ENCODE measurements at regions not wholly inside any gene's neighbourhood (a gene's known extent, or its start where the extent isn't known, plus 50 kb on each side); places are given as distances from the start of the nearest gene placed in this dataset.

DNA sequence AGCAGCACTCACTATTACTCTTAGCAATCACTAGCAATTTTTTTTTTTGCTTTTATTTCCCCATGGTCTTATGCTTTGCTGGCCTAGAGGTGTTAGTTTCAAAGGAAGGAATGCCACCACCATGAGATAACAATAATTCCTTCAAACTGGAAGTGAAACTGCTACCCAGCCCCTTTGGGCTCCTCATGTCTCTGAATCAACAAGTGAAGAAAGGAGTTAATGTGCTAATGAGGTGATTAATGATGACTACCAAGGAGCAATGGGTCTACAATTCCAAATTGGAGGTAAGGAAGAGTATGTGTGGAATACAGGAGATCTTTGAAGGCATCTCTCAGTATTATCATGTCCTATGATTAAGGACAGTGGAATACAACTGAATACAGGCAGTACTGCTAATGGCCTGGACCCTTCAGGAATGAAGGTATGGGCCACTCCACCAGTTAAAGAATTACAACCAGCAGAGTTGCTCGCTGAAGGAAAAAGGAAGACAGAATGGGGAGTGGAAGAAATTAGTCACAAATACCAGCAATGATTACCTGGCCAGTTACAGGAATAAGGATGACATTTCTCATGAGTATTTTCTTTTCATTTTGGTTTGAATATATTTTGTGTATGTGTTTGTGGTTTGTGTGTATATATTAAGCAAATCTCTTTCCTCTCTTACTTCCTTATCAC is 652.9 kb downstream of the ADGRL2 start:
- DNase-seq, result no peak

DNA sequence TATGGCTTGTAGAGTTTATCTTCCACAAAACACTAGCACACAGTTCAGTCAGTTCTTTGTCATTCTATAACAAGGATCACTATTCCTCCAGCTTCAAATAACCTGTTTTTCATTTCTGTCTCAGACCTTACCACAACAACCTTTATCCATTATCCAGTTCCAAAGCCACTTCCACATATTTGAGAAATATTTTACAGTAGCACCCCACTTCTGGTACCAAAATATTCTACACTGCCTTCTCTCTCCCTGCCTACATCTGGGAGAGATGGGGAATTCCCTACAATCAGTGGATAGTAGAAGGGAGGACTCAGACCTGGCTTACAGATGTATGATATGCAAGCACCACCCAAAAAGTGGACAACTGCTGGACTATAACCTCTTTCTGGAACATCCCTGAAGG is 651.4 kb downstream of the ADGRL2 start:
- no peak for DNase-seq

- no peak for DNase-seq
These were observed 650.5 kb downstream of the ADGRL2 start for GRCh38 chr1:82451191-82451590.

- no peak for DNase-seq
These were observed 648.8 kb downstream of the ADGRL2 start for GRCh38 chr1:82449506-82450057.

- DNase-seq, result no peak
These were observed 646.2 kb downstream of the ADGRL2 start for GRCh38 chr1:82446955-82447354.

DNA sequence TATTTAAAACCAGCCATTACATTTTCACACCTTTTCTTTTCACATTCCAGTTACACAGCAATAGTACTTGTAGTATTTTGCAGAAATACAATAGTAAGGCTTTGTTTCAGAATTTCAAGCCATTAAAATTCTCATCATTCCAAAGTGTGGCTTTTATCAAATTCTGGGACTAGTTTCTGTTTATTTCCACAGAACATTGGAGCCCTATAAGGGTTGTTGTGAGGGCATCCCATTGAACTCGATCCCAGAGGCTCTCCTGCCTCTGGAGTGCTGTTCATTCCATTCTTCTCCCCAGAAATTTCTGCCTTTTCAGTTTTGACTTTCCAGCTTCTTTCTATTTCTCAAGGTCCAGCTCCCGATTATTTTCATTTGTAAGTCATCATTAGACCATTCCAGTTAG is 645.5 kb downstream of the ADGRL2 start:
- no peak for DNase-seq

- no peak for DNase-seq
These were observed 645.1 kb downstream of the ADGRL2 start for GRCh38 chr1:82445827-82446226.

DNA sequence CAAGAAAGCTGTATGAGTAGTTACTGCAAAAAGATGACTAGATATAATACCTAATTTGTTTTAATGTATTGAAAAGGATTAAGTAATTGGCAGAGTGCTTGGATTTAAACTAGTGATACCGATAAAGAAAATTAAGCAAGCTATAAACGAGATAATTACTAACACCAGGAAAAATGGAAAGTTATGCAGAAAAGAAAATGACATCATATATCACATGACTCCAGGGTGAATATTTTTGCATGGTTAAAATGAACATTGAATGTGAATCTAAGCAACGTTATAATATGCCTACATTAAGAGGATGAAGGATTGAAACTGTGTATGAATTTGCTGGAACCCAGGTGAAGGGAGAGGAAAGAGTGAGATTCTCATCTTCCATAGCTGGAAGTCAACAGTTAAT is 644.4 kb downstream of the ADGRL2 start:
- no peak for DNase-seq

DNA sequence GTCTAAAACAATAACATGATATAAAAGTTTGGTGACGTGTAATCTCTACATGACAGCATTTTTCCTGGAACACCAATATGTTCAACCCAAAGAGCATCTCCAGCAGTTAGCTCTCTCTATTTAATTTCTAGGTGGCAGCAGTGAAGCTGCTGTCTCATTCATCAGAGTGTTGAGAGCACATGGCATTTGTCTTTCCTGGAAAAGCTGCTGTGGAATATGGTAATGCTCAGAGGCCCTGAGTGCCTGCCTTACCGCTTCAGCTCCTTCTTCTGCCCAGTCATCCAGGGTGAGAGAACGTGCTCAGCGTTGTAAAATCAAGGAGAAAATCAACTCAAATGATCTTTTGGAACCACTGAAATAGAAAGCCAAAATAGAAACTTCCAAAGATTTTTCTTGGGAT is 640.7 kb downstream of the ADGRL2 start:
- no peak for DNase-seq

DNA sequence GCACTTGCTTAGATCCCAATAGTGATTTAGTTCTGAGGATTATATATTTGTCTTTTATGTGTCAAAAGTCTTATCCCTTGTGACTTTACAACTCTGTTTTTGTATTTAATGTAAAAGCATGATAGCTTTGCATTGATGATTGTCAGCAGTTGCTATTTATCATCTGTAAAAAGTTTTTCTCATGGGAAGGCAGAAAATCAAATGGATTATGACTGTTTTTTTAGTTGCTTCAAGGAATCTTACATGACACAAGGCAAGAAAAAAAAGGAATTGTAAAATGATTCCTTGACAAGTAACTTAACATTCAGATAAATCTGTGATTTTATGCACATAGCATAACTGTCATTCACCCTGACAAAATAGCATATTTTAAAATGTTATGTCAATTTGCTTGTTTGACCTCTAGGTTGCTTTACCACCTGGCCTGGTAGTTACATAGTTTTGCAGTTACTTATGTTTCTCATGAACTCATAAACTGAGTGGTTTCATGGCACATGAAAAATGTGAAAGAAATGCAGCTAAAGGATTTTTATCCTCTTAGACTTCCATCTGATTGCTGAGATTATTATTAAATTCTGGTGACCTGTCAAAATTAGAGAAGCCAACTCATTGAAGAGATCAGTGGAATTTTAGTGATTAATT is 622.6 kb downstream of the ADGRL2 start:
- no peak for DNase-seq

DNA sequence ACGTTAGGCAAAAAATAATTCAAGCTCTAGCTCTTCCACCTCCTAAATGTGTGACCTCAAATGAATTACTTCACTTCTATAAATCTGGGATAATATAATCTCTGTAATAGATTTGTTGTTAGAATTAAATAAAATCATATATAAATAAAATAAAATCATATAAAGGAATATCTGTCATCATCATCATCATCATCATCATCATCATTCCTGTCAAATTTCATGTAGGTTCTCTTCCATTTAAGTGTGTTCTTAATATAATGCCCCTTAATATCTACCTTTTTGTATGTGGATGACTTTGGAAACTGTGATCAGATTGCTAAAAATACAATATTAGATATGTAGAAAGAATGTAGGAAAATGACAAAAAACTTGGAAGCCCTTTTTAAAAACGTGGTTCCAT is 621.0 kb downstream of the ADGRL2 start:
- no peak for DNase-seq

DNA sequence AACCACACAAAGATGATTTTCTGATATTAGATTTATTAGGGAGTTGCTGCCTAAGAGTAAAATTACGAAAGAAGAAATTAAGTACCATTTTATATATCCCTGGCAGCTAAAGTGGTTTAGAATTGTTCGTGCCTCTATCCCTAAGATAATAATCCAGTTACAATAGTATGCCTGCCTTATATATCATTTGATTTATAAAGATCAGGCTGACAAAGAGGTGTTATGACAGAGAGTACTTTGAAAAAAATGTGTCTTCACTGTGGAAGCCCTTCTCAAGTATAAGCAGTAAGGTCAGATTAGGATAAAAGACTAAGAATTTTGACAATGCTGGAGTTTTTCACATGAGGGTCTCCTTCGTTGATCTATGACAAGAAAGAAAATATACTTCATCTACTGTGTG is 619.9 kb downstream of the ADGRL2 start:
- no peak for DNase-seq

GRCh38 chr1:82411605-82412004 is 610.9 kb downstream of the ADGRL2 start:
- DNase-seq, result no peak

GRCh38 chr1:82405333-82405732 is 604.6 kb downstream of the ADGRL2 start:
- DNase-seq, result no peak

DNA sequence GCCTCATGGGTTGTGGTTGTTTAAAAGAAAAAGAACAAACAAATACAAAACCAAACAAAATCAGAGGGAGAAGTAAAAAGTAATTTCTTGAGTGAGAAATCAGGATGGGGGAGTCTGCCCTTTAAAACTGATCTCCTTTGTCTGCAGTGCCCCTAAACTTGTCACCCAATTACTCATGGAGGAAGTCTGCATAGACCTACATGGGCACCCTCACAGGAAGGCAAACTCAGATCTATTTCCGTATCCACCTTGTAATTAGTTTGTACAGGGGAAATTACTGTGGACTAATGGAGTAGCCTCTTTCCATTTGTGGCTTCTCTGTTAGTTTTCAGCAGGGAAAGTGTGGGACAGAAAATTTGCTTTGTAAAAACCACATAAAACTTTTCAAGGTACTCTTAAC is 600.4 kb downstream of the ADGRL2 start:
- DNase-seq, result no peak

DNA sequence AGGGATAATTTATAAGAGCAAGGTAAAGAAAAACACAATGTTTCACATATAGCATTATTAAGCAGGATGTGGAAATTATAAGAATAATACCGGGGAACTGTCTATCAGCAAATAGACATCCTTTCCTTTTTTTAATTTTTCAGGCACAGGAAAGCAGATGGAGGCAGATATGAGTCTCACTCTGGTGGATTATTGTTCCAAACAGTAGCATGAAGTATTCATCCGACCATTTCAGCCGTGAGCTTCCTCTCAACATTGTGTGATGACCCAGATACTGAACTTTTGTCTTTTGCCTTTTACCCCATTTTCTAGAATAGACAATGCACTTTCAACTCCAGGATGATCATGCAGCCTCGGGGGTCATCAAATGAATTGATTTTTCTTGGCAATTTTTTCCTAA is 599.8 kb downstream of the ADGRL2 start:
- no peak for DNase-seq

- DNase-seq, result no peak
These were observed 598.4 kb downstream of the ADGRL2 start for GRCh38 chr1:82399093-82399492.

GRCh38 chr1:82398357-82398756 is 597.6 kb downstream of the ADGRL2 start:
- no peak for DNase-seq

- no peak for DNase-seq
These were observed 594.7 kb downstream of the ADGRL2 start for GRCh38 chr1:82395440-82395839.

DNA sequence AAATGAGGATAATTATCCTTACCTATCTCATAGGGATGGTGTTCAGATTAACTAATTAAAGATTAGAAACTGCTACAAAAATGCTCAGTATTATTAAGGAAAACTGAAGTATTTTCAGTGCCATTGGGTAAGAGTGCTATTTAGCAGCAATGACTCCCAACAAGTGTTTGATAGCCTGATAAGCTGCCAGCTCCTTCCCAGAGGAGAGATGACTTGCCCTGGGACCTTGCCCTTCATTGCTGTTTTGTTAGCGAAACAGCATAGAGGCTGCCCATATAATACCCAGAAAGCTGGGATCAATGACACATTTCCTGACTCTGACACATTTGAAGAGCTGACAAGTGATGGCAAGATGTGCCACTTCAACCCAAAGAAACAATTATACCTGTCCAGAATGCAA is 592.2 kb downstream of the ADGRL2 start:
- DNase-seq, result no peak

- DNase-seq, result no peak
These were observed 591.8 kb downstream of the ADGRL2 start for GRCh38 chr1:82392513-82392912.

- no peak for DNase-seq
These were observed 591.0 kb downstream of the ADGRL2 start for GRCh38 chr1:82391712-82392111.

DNA sequence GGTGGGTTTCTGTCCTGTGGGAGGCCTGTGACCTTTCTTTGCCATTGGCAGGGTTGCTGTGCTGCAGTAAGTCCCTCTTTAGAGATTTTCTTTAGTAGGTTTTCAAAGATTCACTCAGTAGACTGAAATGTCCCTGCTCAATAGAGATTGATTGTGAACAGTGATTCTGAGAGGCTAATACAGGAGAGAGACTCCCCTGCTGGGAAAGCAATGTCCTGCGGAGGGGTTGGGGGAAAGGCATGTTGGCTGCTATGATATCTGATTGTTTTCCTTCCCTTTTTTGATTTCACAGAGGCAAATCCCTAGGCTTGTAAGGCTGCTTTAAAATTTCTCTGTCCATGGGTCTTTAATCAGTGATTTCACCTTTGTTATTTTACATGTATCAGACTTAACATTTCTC is 589.9 kb downstream of the ADGRL2 start:
- DNase-seq, result no peak

GRCh38 chr1:82388679-82389078 is 587.9 kb downstream of the ADGRL2 start:
- DNase-seq, result no peak

DNA sequence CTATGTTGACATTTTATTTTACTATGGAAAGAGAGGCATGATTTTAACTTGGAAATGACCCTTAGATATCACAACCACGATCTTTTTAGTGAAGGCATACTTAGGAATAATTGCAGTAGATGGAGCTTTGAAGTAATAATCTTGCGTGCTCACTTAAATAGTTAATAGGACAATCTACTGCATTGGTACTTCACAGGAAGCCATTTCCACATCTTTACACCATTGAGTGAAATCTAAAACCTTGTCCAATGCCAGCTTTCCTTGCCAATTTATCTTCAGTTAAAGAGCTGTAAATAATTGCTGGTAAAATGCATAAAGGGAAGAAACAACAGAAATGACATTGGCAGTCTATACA is 586.3 kb downstream of the ADGRL2 start:
- DNase-seq, result no peak

All from stimulated activated CD8-positive, alpha-beta memory T cell treated with anti-CD3 and anti-CD28 coated beads, Interleukin-4, amount 100 ng/mL, for 48 hours (primary cell).